Activated naive CD4-positive, alpha-beta T cell (primary cell): ENCODE measurements at regions not wholly inside any gene's neighbourhood (a gene's known extent, or its start where the extent isn't known, plus 50 kb on each side); places are given as distances from the start of the nearest gene placed in this dataset.
"Not testable (repeated sequence)": the region's sequence is repeated elsewhere in the genome, so short reads cannot be mapped to it uniquely, and the experiment has no call there.

Experiments used
- DNase-seq, 4 experiments: peaks; one replicate each; lab custom pipeline; 2025; lab: John Stamatoyannopoulos, UW

DNA sequence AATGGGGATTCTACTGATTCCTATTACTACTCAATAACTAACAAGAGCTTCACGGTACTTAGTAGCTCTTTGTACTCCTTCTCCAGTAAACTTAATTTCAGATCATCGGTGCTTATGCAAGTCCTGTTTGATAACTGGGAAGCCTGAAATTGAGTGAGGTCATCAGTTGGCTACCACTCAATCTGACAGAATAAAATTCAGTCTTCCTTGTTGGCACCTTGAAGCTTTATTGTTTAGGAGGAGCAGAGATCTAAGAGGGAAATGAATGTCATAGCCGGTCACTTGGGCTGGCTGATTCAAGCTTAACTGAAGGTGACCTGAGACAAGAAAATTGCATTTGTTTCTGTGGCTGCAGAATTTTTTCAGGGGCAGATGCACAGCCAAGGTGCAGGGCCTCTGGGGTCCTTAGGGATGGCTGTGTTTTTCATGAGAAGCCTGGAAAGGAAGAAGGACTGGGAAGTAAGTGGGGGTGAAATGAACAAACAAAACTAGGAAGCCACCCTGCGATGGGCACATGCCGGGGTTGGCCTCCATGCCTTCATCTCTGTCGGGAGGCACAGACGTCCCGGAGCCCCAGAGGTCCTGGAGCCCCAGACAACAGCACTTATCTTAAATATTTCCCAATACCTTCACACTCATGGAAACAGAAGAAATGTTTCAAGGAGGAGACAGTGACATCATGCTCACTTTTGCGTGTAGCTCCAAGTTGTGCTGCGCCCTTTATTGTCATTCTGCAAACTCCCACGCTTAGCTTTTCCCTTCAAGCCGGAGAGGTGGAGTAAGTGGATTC, 85.0 kb upstream of the KIF5B start:
- no peak for DNase-seq

DNA sequence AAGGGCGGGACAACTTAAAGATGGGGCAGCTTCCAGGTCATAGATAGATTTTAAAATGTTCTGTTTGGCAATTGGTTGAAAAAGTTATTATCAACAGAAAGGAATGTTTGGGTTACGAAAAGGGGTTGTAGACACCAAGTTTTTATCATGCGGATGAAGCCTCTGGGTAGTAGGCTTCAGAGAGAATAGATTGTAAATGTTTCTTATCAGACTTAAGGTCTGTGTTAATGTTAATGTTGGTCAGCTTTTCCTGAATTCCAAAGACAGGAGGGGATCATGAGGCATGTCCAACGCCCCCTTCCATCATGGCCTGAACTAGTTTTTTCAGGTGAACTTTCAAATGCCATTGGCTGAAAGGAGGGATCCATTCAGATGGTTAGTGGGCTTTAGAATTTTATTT, 84.2 kb upstream of the KIF5B start:
- DNase-seq = no peak

DNA sequence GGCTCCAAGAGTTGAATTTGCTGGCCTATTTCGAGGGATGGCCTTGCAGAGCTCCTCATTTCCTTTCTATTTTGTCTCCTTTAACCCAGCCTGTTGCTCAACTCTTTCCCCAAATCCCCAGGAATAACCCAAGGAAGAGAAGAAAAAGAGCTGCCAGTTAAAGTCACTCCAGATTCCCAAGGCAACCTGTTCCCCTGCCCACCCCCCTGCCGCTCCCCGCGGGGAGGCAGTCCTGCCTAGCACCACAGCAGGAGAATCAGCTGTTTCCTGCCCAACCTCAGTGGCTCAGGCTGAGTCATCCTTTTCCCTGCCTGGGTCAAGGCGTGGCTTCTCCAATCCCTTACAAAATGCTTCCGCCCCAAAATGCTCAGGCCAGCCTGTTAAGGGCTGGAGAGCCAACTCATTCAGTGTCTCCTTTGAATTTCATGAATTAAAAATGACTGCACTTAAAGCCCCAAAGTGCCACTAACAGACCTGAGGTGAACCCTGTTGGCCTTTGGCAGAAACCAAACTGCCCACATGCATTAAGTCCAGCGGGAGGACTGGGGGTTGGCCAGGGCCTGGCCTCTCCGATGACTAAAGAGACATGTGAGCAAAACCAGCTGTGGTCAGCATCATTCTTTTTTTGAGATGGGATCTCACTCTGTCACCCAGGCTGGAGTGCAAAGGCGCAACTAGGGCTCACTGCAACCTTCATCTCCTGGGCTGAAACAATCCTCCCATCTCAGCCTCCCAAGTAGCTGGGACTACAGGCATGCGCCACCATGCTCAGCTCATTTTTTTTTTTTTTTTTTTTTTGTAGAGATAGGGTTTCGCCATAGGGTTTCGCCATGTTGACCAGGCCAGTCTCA, 83.2 kb upstream of the KIF5B start:
- DNase-seq = no peak

GRCh38 chr10:32136927-32137326, 80.7 kb upstream of the KIF5B start:
- not testable (repeated sequence) for DNase-seq

GRCh38 chr10:32135796-32136195, 79.6 kb upstream of the KIF5B start:
- DNase-seq = not testable (repeated sequence)

GRCh38 chr10:32132357-32132946, 76.2 kb upstream of the KIF5B start:
- no peak for DNase-seq

DNA sequence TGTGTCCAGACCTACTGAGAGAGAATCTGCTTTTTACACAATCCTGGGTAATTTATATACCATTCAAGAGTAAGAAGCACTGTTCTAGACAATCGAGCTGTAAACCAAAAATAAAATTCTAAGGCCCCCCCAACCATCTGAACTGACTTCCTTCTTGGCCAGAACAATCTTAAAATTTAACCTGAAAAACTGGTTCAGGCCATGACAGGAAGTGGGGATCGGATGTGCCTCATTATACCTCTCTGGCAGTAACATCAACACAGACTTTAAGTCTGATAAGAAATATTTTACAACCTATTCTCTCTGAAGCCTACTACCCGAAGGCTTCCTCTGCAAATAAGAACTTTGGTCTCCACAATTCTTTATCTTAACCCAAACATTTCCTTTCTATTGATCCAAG, 75.2 kb upstream of the KIF5B start:
- no peak for DNase-seq

DNA sequence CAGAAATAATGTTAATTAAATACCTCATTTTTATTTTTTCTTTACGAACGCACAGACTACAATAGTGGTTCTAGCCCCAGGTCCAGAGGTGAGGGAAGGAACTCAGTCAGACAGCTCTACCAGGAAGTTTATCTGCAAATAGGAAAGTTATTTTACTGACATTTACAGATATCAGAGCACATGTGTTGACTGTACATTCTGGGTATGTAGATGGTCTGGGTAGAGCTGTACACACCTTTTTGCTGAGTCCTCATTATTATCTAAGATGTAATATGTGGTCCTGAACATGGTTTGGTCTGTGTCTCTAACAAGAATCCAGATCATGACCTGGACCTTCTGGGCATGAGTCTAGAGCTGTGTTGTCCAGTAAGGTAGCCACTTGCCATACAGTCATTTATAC, 74.6 kb upstream of the KIF5B start:
- DNase-seq = no peak

- DNase-seq = no peak
Observed at GRCh38 chr10:32125023-32125422, 68.8 kb upstream of the KIF5B start.

DNA sequence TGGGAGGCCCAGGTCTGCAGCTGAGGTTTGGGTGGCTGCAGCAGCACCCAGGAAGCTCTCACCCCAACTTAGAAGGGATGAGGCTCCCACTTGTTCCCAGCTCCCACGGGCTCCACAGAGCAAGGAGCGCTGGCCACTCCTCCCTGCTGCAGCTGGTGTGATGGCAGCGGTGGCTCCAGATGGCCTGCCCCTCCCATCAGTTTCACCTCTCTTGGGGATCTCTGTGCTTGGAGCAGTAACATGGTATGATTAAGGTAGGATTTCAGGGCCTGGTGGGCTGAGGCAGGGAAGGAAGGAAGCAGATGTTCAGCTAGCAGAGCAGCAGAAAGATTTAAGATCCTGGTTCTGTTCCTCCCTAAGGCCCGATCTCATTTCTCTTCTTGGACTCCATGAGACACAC, 66.8 kb upstream of the KIF5B start:
- DNase-seq = no peak

DNA sequence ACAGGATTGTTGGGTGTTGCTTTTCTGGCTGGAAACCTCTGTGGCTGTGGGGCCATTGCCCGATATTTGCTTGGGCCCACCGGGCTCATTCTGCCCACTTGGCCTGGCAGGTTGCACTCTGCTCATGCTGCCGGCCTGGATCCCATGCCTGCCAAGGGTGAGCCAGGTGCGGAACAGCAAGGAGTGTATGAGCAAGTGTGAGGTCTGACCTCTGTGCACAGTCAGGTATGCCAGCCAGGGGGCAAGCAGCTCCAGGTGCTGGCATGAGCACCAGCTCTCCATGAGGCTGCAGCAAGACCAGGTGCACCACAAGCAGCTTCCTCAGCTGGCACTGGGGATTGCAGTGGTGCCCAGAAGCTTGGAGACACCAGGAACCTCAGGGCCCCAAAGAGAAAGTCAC, 65.4 kb upstream of the KIF5B start:
- no peak for DNase-seq

DNA sequence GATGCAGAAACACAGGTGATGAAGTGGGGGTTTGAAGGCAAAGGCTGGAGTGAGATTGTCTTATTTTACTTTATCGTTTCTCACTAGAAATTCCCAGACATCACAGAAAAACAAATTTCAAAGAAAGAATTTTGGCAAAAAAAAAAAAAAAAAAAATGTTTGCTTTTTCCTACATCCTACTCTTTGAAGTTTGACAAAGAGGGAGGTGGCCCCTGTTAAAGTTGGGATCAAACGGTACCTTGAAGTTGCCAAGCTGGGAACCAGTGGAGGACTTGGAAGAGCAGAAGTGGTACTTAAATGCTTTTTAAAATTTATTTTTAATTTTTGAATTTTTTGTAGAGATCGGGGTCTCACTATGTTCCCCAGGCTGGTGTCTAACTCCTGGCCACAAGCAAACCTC, 63.9 kb upstream of the KIF5B start:
- DNase-seq = no peak

DNA sequence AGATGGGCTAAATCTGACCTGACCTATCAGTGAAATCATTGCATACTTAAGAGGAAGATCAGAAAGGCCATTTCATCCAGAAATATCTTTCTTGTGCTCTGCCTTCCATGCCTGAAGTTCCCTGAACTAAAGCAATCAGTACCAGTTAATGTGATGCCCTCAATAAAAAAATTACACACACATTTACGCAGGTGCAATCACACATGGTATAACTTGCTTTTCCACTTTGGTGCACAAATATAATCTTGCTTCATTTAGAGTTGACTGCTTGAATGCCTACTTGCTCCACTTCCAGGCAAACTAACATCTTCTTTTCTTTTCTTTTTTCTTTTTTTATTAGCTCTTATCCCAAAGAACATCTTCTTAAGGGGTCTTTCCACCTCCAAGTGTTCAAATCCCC, 58.3 kb upstream of the KIF5B start:
- DNase-seq = no peak

DNA sequence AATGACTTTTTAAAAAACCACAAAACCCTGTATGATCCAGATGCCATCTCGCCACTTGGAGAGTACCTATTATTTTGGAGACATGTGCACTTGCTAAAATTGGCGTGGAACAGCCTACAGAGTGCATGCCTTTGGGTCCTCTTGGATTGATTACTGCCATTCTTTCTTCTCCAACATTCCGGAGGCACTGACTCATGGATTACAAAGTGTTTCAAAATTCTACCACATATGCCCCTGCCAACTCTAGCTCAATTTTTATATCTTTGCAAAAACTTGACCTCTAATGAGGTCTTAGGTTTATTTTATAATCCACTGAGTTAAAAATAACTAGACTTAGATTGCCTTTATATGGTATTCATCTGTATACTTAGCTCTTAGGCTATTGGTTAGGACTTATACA, 55.8 kb upstream of the KIF5B start:
- no peak for DNase-seq

- DNase-seq = no peak
Observed at GRCh38 chr10:32111585-32111984, 55.4 kb upstream of the KIF5B start.

DNA sequence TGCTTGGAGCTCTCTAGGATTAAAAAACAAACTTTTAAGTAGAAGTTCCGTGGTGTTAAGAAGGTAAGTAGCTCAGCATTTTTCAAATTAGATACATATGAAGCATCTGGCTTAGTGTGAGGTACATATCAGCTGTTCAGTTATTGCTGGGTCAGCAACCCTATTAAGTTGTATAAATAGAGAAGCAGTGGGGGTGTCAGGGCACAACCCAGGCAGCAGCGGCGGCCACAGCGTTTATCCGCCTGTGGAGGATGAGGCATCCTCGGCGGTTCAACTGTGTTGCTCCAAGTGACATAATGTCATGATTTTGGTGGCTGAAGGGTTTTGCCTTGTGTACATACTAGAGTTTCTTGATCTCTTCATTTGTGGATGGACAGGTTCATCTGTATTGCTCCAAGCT, 54.6 kb upstream of the KIF5B start:
- DNase-seq = no peak

GRCh38 chr10:32109603-32110002, 53.4 kb upstream of the KIF5B start:
- DNase-seq = no peak
